Endodermal cell (in vitro differentiated cells): ENCODE measurements at regions not wholly inside any gene's neighbourhood (a gene's known extent, or its start where the extent isn't known, plus 50 kb on each side); places are given as distances from the start of the nearest gene placed in this dataset.

Source experiments
- DNase-seq: peaks from one replicate; pipeline ENCODE4 v3.0.0-alpha.2; 2017
- H3K27ac ChIP-seq: 2 replicates; pipeline ENCODE4 v1.5.1; 2013; ENCODE audit warnings: mild to moderate bottlenecking, low read depth, low read length, moderate library complexity
- H3K27me3 ChIP-seq: 2 replicates; pipeline ENCODE4 v1.6.1; 2013; ENCODE audit warnings: mild to moderate bottlenecking, low read length, moderate library complexity; ENCODE audit not compliant: insufficient read depth, control insufficient read depth, poor library complexity, severe bottlenecking
- H3K36me3 ChIP-seq: 2 replicates; pipeline ENCODE4 v1.7.0; 2013; ENCODE audit warnings: mild to moderate bottlenecking, low read length, moderate library complexity; ENCODE audit not compliant: control insufficient read depth, insufficient read depth
- H3K4me1 ChIP-seq: one replicate; pipeline ENCODE4 v1.7.0; 2013; ENCODE audit warnings: low read length; ENCODE audit not compliant: control insufficient read depth, insufficient read depth
- H3K4me3 ChIP-seq: 2 replicates; pipeline ENCODE4 v1.5.1; 2013; ENCODE audit warnings: mild to moderate bottlenecking, low read length, moderate library complexity
- H3K9ac ChIP-seq: 2 replicates; pipeline ENCODE4 v1.6.1; 2013; ENCODE audit warnings: mild to moderate bottlenecking, low read length, moderate library complexity; ENCODE audit not compliant: poor library complexity, severe bottlenecking; ENCODE audit errors: extremely low read depth
- H3K9me3 ChIP-seq: 2 replicates; pipeline ENCODE4 v1.6.1; 2013; ENCODE audit warnings: mild to moderate bottlenecking, low read length, moderate library complexity; ENCODE audit not compliant: control insufficient read depth
- H3K27ac Mint-ChIP-seq: 2 replicates; pipeline ENCODE4 v1.8.0; 2020; ENCODE audit warnings: mixed read lengths
- H3K27me3 Mint-ChIP-seq: 2 replicates; pipeline ENCODE4 v1.8.0; 2021; ENCODE audit warnings: mild to moderate bottlenecking, mixed read lengths; ENCODE audit not compliant: insufficient read depth
- H3K36me3 Mint-ChIP-seq: 2 replicates; pipeline ENCODE4 v1.8.0; 2020; ENCODE audit warnings: low read depth, mixed read lengths
- H3K4me1 Mint-ChIP-seq: 2 replicates; pipeline ENCODE4 v1.8.0; 2020; ENCODE audit warnings: mixed read lengths
- H3K4me3 Mint-ChIP-seq: 2 replicates; pipeline ENCODE4 v1.8.0; 2020; ENCODE audit warnings: mild to moderate bottlenecking, moderate library complexity, mixed read lengths
- H3K9me3 Mint-ChIP-seq: 2 replicates; pipeline ENCODE4 v1.8.0; 2020; ENCODE audit warnings: mild to moderate bottlenecking, mixed read lengths
- CTCF ChIP-seq: fragments of 200-600 bp; sonication (generic); conservative IDR thresholded peaks from 2 replicates; pipeline ENCODE4 v1.5.0; 2021; ENCODE audit warnings: antibody characterized with exemption, mild to moderate bottlenecking
- WGBS, 2 experiments: methylation state at CpG; one replicate each; pipeline versions ENCODE4 v1.1.5 to v1.1.7; 2013; ENCODE audit warnings: missing lambda C conversion rate in 2 of 2, mixed read lengths in 1 of 2; ENCODE audit not compliant: insufficient coverage in 1 of 2, insufficient read length in 1 of 2; 5-methylcytosine and 5-hydroxymethylcytosine counted together

- Histone ChIP-seq H3K9me3 (no peaks in the 10 kb centered on the region), H3K9ac (no peak overlapping the region), H3K4me3 (no peak overlapping the region), H3K4me1 (no peaks in the 10 kb centered on the region), H3K27me3 (no peaks in the 10 kb centered on the region), H3K36me3 (no peaks in the 10 kb centered on the region), H3K27ac (no peak overlapping the region)
- Mint-ChIP-seq H3K4me1 (peaks cover 27% of the 10 kb centered on the region), H3K9me3 (peaks cover 4% of the 10 kb centered on the region), H3K36me3 (no peaks in the 10 kb centered on the region), H3K4me3 (no peak overlapping the region), H3K27ac (no peak overlapping the region), H3K27me3 (no peaks in the 10 kb centered on the region)
- 75 to 83% methylated on average over 4 to 8 of the region's 9 CpGs for WGBS, 2 experiments
- no peak for DNase-seq
- no peak for TF ChIP-seq CTCF
Measured at GRCh38 chr16:51434567-51435198, 283.6 kb upstream of the SALL1 start.

GRCh38 chr16:51433599-51433998 is 282.5 kb upstream of the SALL1 start:
- H3K4me1 Mint-ChIP-seq, result peaks cover 23% of the 10 kb centered on the region
- Histone ChIP-seq H3K4me1 (no peaks in the 10 kb centered on the region), H3K27ac (no peak overlapping the region), H3K36me3 (no peaks in the 10 kb centered on the region), H3K4me3 (no peak overlapping the region), H3K9me3 (no peaks in the 10 kb centered on the region), H3K27me3 (no peaks in the 10 kb centered on the region), H3K9ac (no peak overlapping the region)
- H3K36me3 Mint-ChIP-seq, result no peaks in the 10 kb centered on the region
- DNase-seq, result no peak
- TF ChIP-seq CTCF, result no peak
- no peak overlapping the region for H3K27ac Mint-ChIP-seq
- peaks cover 4% of the 10 kb centered on the region for H3K9me3 Mint-ChIP-seq
- H3K27me3 Mint-ChIP-seq, result no peaks in the 10 kb centered on the region
- H3K4me3 Mint-ChIP-seq, result no peak overlapping the region
- WGBS, 2 experiments, result 63 to 67% methylated on average over 3 of the region's 3 CpGs

- Mint-ChIP-seq H3K4me1 (peaks cover 24% of the 10 kb centered on the region), H3K27me3 (no peaks in the 10 kb centered on the region), H3K36me3 (no peaks in the 10 kb centered on the region), H3K9me3 (peaks cover 4% of the 10 kb centered on the region), H3K27ac (no peak overlapping the region), H3K4me3 (no peak overlapping the region)
- no peaks in the 10 kb centered on the region for H3K36me3 ChIP-seq
- no peak overlapping the region for H3K4me3 ChIP-seq
- TF ChIP-seq CTCF, result no peak
- no peaks in the 10 kb centered on the region for H3K27me3 ChIP-seq
- H3K9me3 ChIP-seq, result no peaks in the 10 kb centered on the region
- WGBS, 2 experiments, result 75 to 94% methylated on average over 4 to 9 of the region's 9 CpGs
- DNase-seq, result no peak
- H3K9ac ChIP-seq, result no peak overlapping the region
- no peaks in the 10 kb centered on the region for H3K4me1 ChIP-seq
- H3K27ac ChIP-seq, result no peak overlapping the region
Measured at GRCh38 chr16:51431517-51432241, 280.6 kb upstream of the SALL1 start.
